Gastrocnemius medialis (tissue), 4 donors: ENCODE measurements at regions not wholly inside any gene's neighbourhood (a gene's known extent, or its start where the extent isn't known, plus 50 kb on each side); places are given as distances from the start of the nearest gene placed in this dataset.

Experiments
- ATAC-seq, 2 donors: fragments of 150-250 bp; one replicate each; pipeline ENCODE4 v1.9.1; 2016
- DNase-seq, 2 donors: peaks; one replicate each; pipeline ENCODE4 v3.0.0-alpha.2; 2019
- H3K27ac ChIP-seq, 4 donors: fragments of 200-600 bp; sonication (generic); 1 replicate in 1 of 4; 2 replicates in 3 of 4; pipeline ENCODE4 v1.5.1; 2016 to 2018; ENCODE audit warnings: mild to moderate bottlenecking in 2 of 4, moderate library complexity in 1 of 4
- H3K27me3 ChIP-seq, 3 donors: fragments of 200-600 bp; sonication (generic) in 2 of 3; 1 replicate in 1 of 3; 2 replicates in 2 of 3; pipeline versions ENCODE4 v1.5.1 to v1.6.0; 2016 to 2019; ENCODE audit warnings: mild to moderate bottlenecking in 1 of 3, moderate library complexity in 1 of 3
- H3K36me3 ChIP-seq, 2 donors: fragments of 200-600 bp; sonication (generic) in 1 of 2; one replicate each; pipeline ENCODE4 v1.5.1; 2017 to 2018
- H3K4me1 ChIP-seq, 2 donors: fragments of 200-600 bp; sonication (generic) in 1 of 2; one replicate each; pipeline ENCODE4 v1.5.1; 2016 to 2017; ENCODE audit warnings: mild to moderate bottlenecking in 2 of 2
- H3K4me3 ChIP-seq, 4 donors: fragments of 200-600 bp; sonication (generic) in 3 of 4; 1 replicate in 1 of 4; 2 replicates in 3 of 4; pipeline ENCODE4 v1.5.1; 2016 to 2019; ENCODE audit warnings: mild to moderate bottlenecking in 2 of 4
- H3K9me3 ChIP-seq, 3 donors: fragments of 200-600 bp; sonication (generic) in 2 of 3; 1 replicate in 1 of 3; 2 replicates in 2 of 3; pipeline ENCODE4 v1.5.1; 2016 to 2019
- CTCF ChIP-seq, 5 experiments: fragments of 450-650 bp in 3 of 5; fragments of 200-600 bp in 2 of 5; sonication (generic) in 2 of 5; IDR thresholded peaks in 4 of 5; conservative IDR thresholded peaks in 1 of 5; 1 replicate in 4 of 5; 2 replicates in 1 of 5; pipeline ENCODE4 v1.5.1; 2016 to 2019; ENCODE audit warnings: antibody characterized with exemption in 5 of 5, mild to moderate bottlenecking in 3 of 5, moderate library complexity in 3 of 5
- POLR2A ChIP-seq, 2 donors: fragments of 450-650 bp; IDR thresholded peaks; one replicate each; pipeline ENCODE4 v1.6.1; 2017; ENCODE audit warnings: antibody characterized with exemption in 2 of 2, mild to moderate bottlenecking in 2 of 2, moderate library complexity in 2 of 2
- in situ Hi-C, 4 donors: fragments of 200-750 bp; cut with MboI; loops; one replicate each; pipeline versions ENCODE4 v1.15.0 to v1.8.0; 2017; ENCODE audit warnings: low sequenced_read_pairs in 4 of 4
- intact Hi-C: fragments of 100-400 bp; cut with DNase I; formaldehyde crosslinking; loops from one replicate; pipeline ENCODE4 v1.15.1; 2023; ENCODE audit warnings: low total_unique reads

GRCh38 chr15:81469154-81469553 is 95.1 kb upstream of the TMC3 start:
- intact Hi-C loops, result no loop called here
- no peak for TF ChIP-seq CTCF (IDR thresholded peaks at IDR 0.05 in 4 of 5, conservative IDR thresholded peaks at IDR 0.05 in 1 of 5)
- TF ChIP-seq POLR2A (IDR thresholded peaks at IDR 0.05), result no peak
- in situ Hi-C loops, result no loop called here
- DNase-seq, result no peak
- H3K27me3 ChIP-seq, result no peaks in the 10 kb centered on the region
- ATAC-seq, result no peak
- H3K9me3 ChIP-seq, result peaks cover 0 to 6% (median 0%) of the 10 kb centered on the region in 3 donors
- no peaks in the 10 kb centered on the region for H3K36me3 ChIP-seq
- no peak overlapping the region for H3K4me3 ChIP-seq
- no peaks in the 10 kb centered on the region for H3K4me1 ChIP-seq
- no peak overlapping the region for H3K27ac ChIP-seq

- Histone ChIP-seq H3K4me1 (no peaks in the 10 kb centered on the region), H3K27ac (no peak overlapping the region), H3K4me3 (no peak overlapping the region), H3K9me3 (peaks cover 0 to 6% (median 0%) of the 10 kb centered on the region in 3 donors), H3K27me3 (no peaks in the 10 kb centered on the region), H3K36me3 (no peaks in the 10 kb centered on the region)
- intact Hi-C loops, result no loop called here
- DNase-seq (no peak), ATAC-seq (no peak)
- in situ Hi-C loops, result no loop called here
- TF ChIP-seq POLR2A (IDR thresholded peaks at IDR 0.05) (no peak), CTCF (IDR thresholded peaks at IDR 0.05 in 4 of 5, conservative IDR thresholded peaks at IDR 0.05 in 1 of 5) (no peak)
These were observed 92.7 kb upstream of the TMC3 start for GRCh38 chr15:81466741-81467140.

GRCh38 chr15:81454024-81454423 is 80.0 kb upstream of the TMC3 start:
- Histone ChIP-seq H3K9me3 (peaks cover 0 to 3% (median 0%) of the 10 kb centered on the region in 3 donors), H3K27ac (no peak overlapping the region), H3K36me3 (no peaks in the 10 kb centered on the region), H3K4me1 (no peaks in the 10 kb centered on the region), H3K27me3 (no peaks in the 10 kb centered on the region), H3K4me3 (no peak overlapping the region)
- DNase-seq, result no peak
- no peak for ATAC-seq
- in situ Hi-C loops (no loop called here), intact Hi-C loops (no loop called here)
- TF ChIP-seq POLR2A (IDR thresholded peaks at IDR 0.05) (no peak), CTCF (IDR thresholded peaks at IDR 0.05 in 4 of 5, conservative IDR thresholded peaks at IDR 0.05 in 1 of 5) (no peak)

GRCh38 chr15:81450721-81451120 is 76.7 kb upstream of the TMC3 start:
- no peak overlapping the region for H3K4me3 ChIP-seq
- intact Hi-C loops, result no loop called here
- H3K27ac ChIP-seq, result no peak overlapping the region
- no peak for ATAC-seq
- no peaks in the 10 kb centered on the region for H3K27me3 ChIP-seq
- in situ Hi-C loops, result no loop called here
- no peaks in the 10 kb centered on the region for H3K4me1 ChIP-seq
- H3K9me3 ChIP-seq, result peaks cover 0 to 3% (median 0%) of the 10 kb centered on the region in 3 donors
- no peak for DNase-seq
- TF ChIP-seq CTCF (IDR thresholded peaks at IDR 0.05 in 4 of 5, conservative IDR thresholded peaks at IDR 0.05 in 1 of 5) (no peak), POLR2A (IDR thresholded peaks at IDR 0.05) (no peak)
- no peaks in the 10 kb centered on the region for H3K36me3 ChIP-seq

- Histone ChIP-seq H3K36me3 (no peaks in the 10 kb centered on the region), H3K4me1 (no peaks in the 10 kb centered on the region), H3K9me3 (peaks cover 0 to 3% (median 0%) of the 10 kb centered on the region in 3 donors), H3K4me3 (no peak overlapping the region), H3K27ac (no peak overlapping the region), H3K27me3 (no peaks in the 10 kb centered on the region)
- TF ChIP-seq POLR2A (IDR thresholded peaks at IDR 0.05) (no peak), CTCF (IDR thresholded peaks at IDR 0.05 in 4 of 5, conservative IDR thresholded peaks at IDR 0.05 in 1 of 5) (no peak)
- intact Hi-C loops (no loop called here), in situ Hi-C loops (no loop called here)
- ATAC-seq, result no peak
- no peak for DNase-seq
These were observed 75.9 kb upstream of the TMC3 start for GRCh38 chr15:81449836-81450474.
